ENCODE measurements at regions not wholly inside any gene's neighbourhood (a gene's known extent, or its start where the extent isn't known, plus 50 kb on each side); places are given as distances from the start of the nearest gene placed in this dataset.

GRCh38 chr9:134240361-134240760, 76.0 kb upstream of the RNU6ATAC start:
- intact Hi-C loops (cut with DNase I): no loop called here
- TF ChIP-seq, protein P1, sequence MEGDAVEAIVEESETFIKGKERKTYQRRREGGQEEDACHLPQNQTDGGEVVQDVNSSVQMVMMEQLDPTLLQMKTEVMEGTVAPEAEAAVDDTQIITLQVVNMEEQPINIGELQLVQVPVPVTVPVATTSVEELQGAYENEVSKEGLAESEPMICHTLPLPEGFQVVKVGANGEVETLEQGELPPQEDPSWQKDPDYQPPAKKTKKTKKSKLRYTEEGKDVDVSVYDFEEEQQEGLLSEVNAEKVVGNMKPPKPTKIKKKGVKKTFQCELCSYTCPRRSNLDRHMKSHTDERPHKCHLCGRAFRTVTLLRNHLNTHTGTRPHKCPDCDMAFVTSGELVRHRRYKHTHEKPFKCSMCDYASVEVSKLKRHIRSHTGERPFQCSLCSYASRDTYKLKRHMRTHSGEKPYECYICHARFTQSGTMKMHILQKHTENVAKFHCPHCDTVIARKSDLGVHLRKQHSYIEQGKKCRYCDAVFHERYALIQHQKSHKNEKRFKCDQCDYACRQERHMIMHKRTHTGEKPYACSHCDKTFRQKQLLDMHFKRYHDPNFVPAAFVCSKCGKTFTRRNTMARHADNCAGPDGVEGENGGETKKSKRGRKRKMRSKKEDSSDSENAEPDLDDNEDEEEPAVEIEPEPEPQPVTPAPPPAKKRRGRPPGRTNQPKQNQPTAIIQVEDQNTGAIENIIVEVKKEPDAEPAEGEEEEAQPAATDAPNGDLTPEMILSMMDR (IDR thresholded peaks at IDR 0.05): no peak

GRCh38 chr9:134242706-134243105, 78.3 kb upstream of the RNU6ATAC start:
- no peaks in the 10 kb centered on the region for H3K36me3 ChIP-seq
- intact Hi-C loops (cut with DNase I): no loop called here
- H3K27me3 ChIP-seq: no peaks in the 10 kb centered on the region
- no peaks in the 10 kb centered on the region for H3K9me3 ChIP-seq
- ATAC-seq (no peak), DNase-seq (no peak)
- H3K27ac ChIP-seq: no peak overlapping the region
- H3K4me3 ChIP-seq: no peak overlapping the region
- peaks cover 4% of the 10 kb centered on the region for H3K4me1 ChIP-seq
- TF ChIP-seq, protein P1 (IDR thresholded peaks at IDR 0.05): no peak

More at GRCh38 chr9:134240361-134240760, 76.0 kb upstream of the RNU6ATAC start:
- H3K27ac ChIP-seq: no peak overlapping the region
- ATAC-seq: no peak
- peaks cover 9% of the 10 kb centered on the region for H3K4me1 ChIP-seq
- no peaks in the 10 kb centered on the region for H3K27me3 ChIP-seq
- H3K36me3 ChIP-seq: no peaks in the 10 kb centered on the region
- DNase-seq: no peak
- no peak overlapping the region for H3K4me3 ChIP-seq
- H3K9me3 ChIP-seq: no peaks in the 10 kb centered on the region

DNA sequence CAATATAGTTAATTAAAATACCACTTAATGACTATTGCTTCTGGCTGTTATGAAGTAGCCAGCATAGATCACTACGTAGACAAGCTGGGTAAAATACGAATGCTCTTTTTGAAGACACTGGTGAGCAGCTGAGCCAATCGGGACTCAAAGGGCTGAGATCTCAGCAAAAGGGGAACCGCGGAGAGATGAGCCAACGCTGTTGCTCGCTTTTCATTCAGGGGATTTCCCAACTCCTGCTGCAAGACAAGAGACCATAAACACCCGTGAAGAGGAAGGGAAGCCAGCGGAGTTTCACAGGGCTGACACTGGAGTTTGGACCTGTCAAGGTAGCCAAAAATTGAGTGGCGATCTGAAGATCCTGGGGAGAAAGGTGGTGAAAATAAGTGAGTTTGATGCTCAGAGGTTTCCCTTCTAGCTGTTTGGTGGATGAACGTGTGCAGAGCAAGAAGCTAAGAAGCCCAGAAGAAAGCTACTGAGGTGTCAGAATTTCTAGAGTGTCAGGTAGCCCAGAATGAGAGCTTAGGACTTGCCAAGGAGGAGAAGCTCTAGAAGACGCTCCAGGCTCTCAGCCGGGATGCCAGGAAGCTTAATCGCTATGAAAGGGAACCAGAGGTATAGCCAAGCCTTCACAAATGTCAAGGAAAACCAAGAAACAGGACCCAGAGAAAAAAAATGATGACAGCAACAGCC, 79.6 kb upstream of the RNU6ATAC start:
- intact Hi-C loops (cut with DNase I): no loop called here
- Histone ChIP-seq H3K27me3 (no peaks in the 10 kb centered on the region), H3K36me3 (no peaks in the 10 kb centered on the region), H3K9me3 (no peaks in the 10 kb centered on the region), H3K4me3 (no peak overlapping the region), H3K27ac (no peak overlapping the region), H3K4me1 (peaks cover 4% of the 10 kb centered on the region)
- DNase-seq (no peak), ATAC-seq (peak; percentile 91)
- TF ChIP-seq, protein P1 (IDR thresholded peaks at IDR 0.05): no peak

DNA sequence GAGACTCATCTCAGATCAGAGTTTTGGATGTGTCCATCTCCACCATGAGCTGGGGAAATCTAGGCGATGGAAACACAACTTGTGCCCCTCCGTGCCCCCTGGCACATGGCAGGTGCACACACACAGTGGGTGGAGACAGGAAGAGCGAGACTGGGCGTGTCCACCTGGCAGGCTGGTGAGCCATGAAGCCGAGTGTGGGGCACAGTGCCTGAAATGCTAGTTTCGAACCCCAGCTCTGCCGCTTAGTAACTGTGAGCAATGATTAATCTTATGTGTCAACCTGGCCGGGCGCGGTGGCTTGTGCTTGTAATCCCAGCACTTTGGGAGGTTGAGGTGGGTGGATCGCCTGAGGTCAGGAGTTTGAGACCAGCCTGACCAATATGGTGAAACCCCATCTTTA, 80.8 kb upstream of the RNU6ATAC start:
- ATAC-seq: no peak
- intact Hi-C loops (cut with DNase I): no loop called here
- no peak overlapping the region for H3K27ac ChIP-seq
- H3K36me3 ChIP-seq: no peaks in the 10 kb centered on the region
- no peaks in the 10 kb centered on the region for H3K9me3 ChIP-seq
- H3K27me3 ChIP-seq: no peaks in the 10 kb centered on the region
- H3K4me3 ChIP-seq: no peak overlapping the region
- TF ChIP-seq, protein P1 (IDR thresholded peaks at IDR 0.05): no peak
- H3K4me1 ChIP-seq: peaks cover 4% of the 10 kb centered on the region
- no peak for DNase-seq

DNA sequence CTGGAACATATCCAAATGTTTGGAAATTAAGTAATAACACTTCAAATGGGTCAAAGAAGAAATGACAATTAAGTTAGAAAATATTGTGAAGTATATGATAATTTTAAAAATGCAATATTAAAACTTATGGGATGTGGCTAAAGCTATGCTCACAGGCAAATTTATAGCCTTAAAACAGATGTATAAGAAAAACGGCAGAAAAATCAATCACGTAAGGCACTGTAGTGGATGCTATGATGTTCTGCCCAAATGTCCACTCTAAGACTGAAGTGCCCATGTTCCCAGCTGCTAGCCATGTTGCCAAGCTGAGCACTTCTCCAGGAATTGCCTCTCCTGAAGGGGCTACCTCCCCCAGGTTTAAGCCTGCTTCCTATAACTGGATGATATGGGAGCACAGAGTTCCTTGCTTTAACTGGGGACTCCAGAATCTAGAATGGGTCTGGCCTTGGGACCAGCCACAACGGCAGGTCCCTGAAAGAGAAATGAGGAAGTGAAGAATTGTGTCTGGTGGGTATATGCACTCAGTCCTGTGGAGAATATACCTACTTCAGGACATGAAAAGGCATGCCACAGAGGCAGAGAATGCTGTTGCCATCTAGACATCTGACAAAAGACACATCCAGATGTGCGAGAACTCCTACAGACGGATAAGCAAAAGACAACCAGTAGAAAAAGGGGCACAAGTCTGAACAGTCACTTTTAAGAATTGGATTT, 78.2 kb upstream of the RXRA start:
- no peak for DNase-seq
- H3K4me1 ChIP-seq: peaks cover 4% of the 10 kb centered on the region
- H3K27me3 ChIP-seq: no peaks in the 10 kb centered on the region
- TF ChIP-seq, protein P1 (IDR thresholded peaks at IDR 0.05): no peak
- H3K4me3 ChIP-seq: no peak overlapping the region
- intact Hi-C loops (cut with DNase I): no loop called here
- H3K9me3 ChIP-seq: no peaks in the 10 kb centered on the region
- no peaks in the 10 kb centered on the region for H3K36me3 ChIP-seq
- no peak for ATAC-seq
- H3K27ac ChIP-seq: no peak overlapping the region
